ENCODE measurements at regions not wholly inside any gene's neighbourhood (a gene's known extent, or its start where the extent isn't known, plus 50 kb on each side); places are given as distances from the start of the nearest gene placed in this dataset.

DNA sequence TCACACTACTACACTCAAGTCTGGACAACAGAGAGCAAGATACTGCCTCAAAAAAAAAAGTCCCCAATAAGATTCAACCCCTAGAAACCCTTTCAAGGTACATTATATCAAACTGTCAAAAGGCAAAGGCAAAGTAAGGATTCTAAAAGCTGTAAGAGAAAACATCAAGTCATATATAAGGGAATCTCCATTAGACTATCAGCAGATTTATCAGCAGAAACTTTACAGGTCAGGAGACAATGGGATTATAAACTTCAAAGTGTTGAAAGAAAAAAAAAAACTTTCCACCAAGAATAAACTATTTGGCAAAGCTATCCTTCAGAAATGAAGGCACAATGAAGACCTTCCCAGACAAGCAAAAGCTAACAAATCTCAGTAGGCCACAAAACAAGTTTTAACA is 63.5 kb upstream of the DMRT1 start:
- TF ChIP-seq POLR2AphosphoS5 (IDR thresholded peaks at IDR 0.05; ENCODE audit: low read depth, low read length) (no peak), RFX5 (IDR thresholded peaks at IDR 0.05; ENCODE audit: low read length) (no peak), TAF1 (IDR thresholded peaks at IDR 0.05; ENCODE audit: borderline replicate concordance, low read depth, low read length) (no peak), FOXM1 (IDR thresholded peaks at IDR 0.05; ENCODE audit: low read depth) (no peak), ELF1 (IDR thresholded peaks at IDR 0.05) (no peak), JUND (IDR thresholded peaks at IDR 0.05) (no peak), CHD2 (IDR thresholded peaks at IDR 0.05; ENCODE audit: low read length, partially characterized antibody) (no peak)
- TF ChIP-seq, protein P1, sequence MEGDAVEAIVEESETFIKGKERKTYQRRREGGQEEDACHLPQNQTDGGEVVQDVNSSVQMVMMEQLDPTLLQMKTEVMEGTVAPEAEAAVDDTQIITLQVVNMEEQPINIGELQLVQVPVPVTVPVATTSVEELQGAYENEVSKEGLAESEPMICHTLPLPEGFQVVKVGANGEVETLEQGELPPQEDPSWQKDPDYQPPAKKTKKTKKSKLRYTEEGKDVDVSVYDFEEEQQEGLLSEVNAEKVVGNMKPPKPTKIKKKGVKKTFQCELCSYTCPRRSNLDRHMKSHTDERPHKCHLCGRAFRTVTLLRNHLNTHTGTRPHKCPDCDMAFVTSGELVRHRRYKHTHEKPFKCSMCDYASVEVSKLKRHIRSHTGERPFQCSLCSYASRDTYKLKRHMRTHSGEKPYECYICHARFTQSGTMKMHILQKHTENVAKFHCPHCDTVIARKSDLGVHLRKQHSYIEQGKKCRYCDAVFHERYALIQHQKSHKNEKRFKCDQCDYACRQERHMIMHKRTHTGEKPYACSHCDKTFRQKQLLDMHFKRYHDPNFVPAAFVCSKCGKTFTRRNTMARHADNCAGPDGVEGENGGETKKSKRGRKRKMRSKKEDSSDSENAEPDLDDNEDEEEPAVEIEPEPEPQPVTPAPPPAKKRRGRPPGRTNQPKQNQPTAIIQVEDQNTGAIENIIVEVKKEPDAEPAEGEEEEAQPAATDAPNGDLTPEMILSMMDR (IDR thresholded peaks at IDR 0.05): no peak
- TF ChIP-seq, protein P2, sequence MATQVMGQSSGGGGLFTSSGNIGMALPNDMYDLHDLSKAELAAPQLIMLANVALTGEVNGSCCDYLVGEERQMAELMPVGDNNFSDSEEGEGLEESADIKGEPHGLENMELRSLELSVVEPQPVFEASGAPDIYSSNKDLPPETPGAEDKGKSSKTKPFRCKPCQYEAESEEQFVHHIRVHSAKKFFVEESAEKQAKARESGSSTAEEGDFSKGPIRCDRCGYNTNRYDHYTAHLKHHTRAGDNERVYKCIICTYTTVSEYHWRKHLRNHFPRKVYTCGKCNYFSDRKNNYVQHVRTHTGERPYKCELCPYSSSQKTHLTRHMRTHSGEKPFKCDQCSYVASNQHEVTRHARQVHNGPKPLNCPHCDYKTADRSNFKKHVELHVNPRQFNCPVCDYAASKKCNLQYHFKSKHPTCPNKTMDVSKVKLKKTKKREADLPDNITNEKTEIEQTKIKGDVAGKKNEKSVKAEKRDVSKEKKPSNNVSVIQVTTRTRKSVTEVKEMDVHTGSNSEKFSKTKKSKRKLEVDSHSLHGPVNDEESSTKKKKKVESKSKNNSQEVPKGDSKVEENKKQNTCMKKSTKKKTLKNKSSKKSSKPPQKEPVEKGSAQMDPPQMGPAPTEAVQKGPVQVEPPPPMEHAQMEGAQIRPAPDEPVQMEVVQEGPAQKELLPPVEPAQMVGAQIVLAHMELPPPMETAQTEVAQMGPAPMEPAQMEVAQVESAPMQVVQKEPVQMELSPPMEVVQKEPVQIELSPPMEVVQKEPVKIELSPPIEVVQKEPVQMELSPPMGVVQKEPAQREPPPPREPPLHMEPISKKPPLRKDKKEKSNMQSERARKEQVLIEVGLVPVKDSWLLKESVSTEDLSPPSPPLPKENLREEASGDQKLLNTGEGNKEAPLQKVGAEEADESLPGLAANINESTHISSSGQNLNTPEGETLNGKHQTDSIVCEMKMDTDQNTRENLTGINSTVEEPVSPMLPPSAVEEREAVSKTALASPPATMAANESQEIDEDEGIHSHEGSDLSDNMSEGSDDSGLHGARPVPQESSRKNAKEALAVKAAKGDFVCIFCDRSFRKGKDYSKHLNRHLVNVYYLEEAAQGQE (IDR thresholded peaks at IDR 0.05; ENCODE audit: low read depth, low read length): no peak
- TF ChIP-seq, protein P3, sequence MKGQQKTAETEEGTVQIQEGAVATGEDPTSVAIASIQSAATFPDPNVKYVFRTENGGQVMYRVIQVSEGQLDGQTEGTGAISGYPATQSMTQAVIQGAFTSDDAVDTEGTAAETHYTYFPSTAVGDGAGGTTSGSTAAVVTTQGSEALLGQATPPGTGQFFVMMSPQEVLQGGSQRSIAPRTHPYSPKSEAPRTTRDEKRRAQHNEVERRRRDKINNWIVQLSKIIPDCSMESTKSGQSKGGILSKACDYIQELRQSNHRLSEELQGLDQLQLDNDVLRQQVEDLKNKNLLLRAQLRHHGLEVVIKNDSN (IDR thresholded peaks at IDR 0.05; ENCODE audit: borderline replicate concordance, low read depth): no peak

Data from SK-N-SH (cell line).